NCI-H2029 treated with DMSO at 0.1 percent for 48 hours (cell line): ENCODE measurements at regions not wholly inside any gene's neighbourhood (a gene's known extent, or its start where the extent isn't known, plus 50 kb on each side); places are given as distances from the start of the nearest gene placed in this dataset.

ENCODE experiments used
- DNase-seq: peaks from one replicate; lab custom pipeline; 2025; lab: John Stamatoyannopoulos, UW

DNA sequence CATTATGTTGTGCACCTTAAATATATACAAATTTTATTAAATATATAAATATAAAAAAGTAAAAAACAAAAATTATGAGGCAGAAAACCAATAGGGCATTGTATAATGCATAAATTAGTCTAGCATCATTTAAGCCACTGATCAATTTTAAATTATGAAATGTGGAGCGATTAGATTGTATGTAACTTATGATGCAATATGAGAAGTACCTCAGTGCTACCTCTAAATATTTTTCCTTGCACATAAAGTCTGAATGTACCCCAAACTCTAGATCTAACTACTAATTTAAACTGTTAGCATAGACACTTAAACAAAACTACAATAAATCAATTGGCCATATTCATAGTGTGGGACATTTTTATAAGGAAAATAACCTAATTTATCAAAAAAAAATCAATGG lies 1178.5 kb upstream of the MIR17HG start:
- no peak for DNase-seq

- no peak for DNase-seq
These were observed 1177.3 kb upstream of the MIR17HG start for GRCh38 chr13:90170208-90170607.

- no peak for DNase-seq
These were observed 1175.8 kb upstream of the MIR17HG start for GRCh38 chr13:90171649-90172048.

GRCh38 chr13:90177512-90177911 lies 1170.0 kb upstream of the MIR17HG start:
- DNase-seq = no peak

DNA sequence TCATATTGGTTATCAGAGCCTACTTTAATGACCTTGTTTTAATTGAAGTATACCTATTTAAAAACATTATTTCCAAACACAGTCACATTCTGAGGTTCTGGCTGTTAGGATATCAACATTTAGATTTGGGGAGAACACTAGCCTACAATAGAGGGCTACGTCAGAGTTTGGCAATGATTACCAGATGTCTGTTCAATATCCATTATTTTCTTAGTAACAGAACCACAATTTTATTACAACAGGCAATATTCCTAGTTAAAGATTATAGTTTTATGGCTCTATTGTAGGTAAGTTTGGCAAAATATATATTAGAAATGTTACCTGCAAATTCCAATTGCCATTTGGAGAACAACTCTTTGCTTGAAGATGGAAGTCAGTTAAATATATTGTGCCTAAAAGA lies 1163.1 kb upstream of the MIR17HG start:
- no peak for DNase-seq

DNA sequence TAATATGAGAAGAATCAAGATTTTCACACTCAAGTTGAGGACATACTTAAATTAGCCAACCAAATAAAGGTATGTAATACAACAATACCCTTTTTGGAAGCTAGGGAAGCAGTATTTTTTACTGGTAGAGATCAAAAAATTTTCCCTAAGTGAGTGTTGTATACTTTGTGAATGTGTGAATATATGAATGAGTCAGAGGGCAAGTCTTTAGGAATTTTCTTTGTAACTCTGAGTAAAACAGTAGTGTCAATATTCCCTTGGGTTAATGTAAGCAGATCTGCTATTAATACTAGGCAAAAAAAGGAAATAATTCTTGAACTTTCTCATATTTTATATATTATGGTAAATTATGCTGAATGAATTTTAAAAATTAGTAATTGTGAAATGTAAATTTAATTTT lies 1161.8 kb upstream of the MIR17HG start:
- no peak for DNase-seq

DNA sequence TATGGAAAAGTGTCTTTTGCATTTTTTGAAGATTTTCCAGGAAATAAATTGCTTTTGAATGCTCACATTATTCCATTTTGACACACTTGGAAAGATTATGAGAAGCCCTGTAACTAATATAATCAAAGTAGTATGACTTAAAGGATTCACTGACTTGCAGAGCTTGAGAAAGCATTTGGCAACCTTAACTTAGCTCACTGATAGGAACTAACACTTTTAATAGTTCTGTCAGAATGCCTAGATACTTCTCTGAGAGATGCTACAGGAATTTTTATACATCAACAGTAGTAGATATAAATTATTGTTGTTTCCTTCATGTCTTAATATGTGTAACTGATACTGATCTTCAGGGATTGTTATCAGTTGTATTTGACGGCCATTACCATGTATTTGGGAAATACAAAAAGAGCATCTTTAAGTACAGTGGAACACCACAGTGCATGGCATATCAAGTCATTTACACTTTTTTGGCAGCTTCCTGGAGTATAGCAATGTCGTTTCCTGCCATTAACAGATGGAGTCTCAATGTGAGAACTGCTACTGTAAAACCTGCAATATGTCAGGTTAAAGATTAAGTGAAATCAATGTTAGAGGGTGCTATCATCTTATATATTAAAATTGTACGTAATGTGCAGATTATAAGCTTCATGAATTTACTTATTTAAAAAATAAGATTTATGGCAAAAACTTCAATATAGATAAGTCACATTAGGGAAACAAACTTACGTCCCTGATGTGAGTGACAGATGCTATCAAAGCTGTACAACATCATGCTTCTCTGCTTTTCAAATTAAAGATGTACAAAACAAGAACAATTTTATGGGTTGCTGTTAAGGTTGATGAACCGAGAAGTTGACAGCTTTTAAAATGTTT lies 1159.8 kb upstream of the MIR17HG start:
- no peak for DNase-seq

DNA sequence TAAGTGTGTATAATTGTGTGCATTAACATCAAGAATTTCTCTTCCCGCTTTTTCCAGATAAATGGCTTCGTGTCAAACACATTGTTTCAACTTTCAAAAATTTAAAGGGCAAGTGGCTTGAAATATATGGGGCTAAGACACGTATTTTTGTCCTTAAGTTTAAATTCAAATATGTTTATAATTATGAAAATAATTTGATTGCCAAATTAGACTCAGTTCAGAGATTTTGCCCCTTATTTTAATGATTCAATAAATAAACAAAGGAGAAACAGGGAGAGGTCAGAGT lies 1159.2 kb upstream of the MIR17HG start:
- DNase-seq = no peak

- DNase-seq = no peak
These were observed 1149.8 kb upstream of the MIR17HG start for GRCh38 chr13:90197722-90198121.

GRCh38 chr13:90201202-90201601 lies 1146.3 kb upstream of the MIR17HG start:
- DNase-seq = no peak

GRCh38 chr13:90201676-90202460 lies 1145.6 kb upstream of the MIR17HG start:
- no peak for DNase-seq

DNA sequence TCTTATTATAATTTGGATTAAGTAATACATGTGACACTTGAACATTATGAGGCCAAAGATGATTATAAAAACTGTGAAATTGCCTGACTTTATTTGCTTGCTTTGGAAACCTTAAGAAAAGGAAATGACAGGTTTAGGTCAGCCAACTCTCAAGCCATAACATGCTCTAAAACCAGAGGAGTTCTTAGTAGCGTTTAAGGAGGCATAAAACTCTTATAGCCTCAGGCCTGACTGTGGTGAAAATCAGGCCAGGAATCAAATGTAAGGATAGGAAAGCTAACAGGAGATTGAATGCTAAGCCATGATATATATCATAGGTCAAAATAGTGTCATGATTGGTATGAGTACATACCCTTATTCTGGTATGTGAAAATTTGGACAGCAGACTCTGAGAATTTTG lies 1142.4 kb upstream of the MIR17HG start:
- no peak for DNase-seq

DNA sequence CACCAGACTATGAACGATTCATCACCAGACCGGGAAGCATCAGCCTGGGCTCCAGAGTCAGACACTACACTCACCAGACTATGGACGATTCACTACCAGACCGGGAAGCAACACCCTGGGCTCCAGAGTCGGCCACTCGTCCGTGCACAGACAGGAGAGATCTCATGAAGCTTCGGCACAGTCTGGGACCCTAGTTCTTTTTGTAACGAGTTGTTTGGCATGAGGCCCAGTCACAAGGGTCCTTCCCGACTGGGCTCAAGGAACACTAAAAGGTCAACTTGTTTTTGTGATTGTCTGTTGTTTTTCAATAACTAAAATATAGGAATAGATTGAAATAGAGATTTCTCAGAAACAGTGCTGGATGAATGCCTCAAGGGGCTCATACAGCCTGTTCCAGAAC lies 1141.6 kb upstream of the MIR17HG start:
- DNase-seq = no peak

- no peak for DNase-seq
These were observed 1130.2 kb upstream of the MIR17HG start for GRCh38 chr13:90217275-90217674.

DNA sequence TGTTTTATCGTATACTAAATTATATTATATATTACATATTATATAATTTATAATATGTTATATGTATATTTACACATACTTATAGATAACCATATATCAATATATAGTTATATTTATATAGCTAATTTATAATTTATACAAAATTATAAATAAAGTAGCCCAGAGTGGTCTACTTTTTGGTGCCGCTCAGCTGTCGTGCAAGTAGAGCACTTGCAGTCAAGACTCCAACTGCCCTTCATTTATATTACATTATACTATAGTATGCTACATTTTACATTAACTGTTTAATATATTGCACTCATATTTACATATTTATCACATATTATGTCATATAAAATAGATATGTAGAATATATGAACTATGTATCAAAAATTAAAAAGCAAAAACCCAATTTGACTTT lies 1124.7 kb upstream of the MIR17HG start:
- DNase-seq = no peak

- DNase-seq = no peak
These were observed 1117.2 kb upstream of the MIR17HG start for GRCh38 chr13:90230311-90230710.

DNA sequence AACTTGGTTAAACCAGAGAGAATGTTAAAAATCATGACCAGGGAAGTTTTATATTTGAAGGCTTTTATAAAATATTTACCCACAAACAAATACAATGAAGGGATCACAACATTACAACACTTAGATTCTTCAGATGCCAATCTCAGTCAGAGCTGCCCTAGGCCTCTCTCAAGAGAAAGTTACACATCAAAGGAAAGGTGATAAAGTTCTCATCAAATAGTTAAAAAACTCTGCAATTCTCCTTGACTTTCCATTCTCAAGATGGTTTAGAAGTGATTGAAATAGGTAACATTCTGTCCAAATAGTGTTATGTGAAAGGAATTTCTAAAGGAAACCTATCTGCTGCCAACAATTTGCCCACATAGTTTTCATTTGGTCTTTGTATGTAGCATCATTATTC lies 1115.2 kb upstream of the MIR17HG start:
- no peak for DNase-seq

DNA sequence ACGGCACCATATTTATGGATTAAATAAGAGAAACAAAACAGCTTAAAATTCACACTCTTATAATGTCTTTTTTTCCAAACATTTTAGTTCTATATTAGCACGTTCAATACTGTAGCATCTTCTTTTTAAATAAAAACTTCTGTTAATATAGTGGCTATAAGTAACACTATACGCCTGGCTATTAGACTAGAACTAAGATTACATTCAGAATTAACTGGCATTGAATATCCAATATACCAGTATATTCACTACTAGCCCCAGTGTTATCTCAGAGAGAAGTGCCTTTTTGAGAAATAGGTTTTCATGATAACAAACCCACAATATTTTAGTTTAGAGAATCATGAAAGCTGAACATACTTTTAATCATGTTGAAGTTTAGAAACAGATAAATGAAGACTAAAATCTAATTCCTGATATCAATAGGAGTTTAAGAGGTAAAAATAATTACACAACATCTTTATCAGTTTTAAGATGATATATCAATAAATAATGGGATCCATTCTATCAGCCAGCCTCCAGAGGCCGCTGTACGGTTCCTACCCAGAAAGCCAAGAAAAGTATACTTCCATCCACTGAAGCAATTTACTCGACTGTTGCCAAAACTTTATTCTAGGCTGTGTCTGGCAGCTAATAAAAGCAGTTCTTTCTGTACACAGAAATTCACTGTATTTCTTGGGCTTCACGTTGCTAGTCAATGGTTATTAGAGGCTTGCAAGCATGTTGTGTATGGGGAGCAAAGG lies 1113.4 kb upstream of the MIR17HG start:
- no peak for DNase-seq

- no peak for DNase-seq
These were observed 1109.6 kb upstream of the MIR17HG start for GRCh38 chr13:90237852-90238251.

- no peak for DNase-seq
These were observed 1109.1 kb upstream of the MIR17HG start for GRCh38 chr13:90238413-90238812.

- no peak for DNase-seq
These were observed 1108.4 kb upstream of the MIR17HG start for GRCh38 chr13:90239130-90239529.

- no peak for DNase-seq
These were observed 1101.5 kb upstream of the MIR17HG start for GRCh38 chr13:90246005-90246404.
